ENCODE measurements at regions not wholly inside any gene's neighbourhood (a gene's known extent, or its start where the extent isn't known, plus 50 kb on each side); places are given as distances from the start of the nearest gene placed in this dataset.

- no peak overlapping the region for H3K4me3 ChIP-seq
- no peak for DNase-seq (ENCODE audit: low spot score)
- peak overlapping the region; percentile 51 to 94 for H3K27ac ChIP-seq
- TF ChIP-seq CTCF (IDR thresholded peaks at IDR 0.05), result no peak
Observed at GRCh38 chr13:97724450-97724849, 229.0 kb upstream of the IPO5 start.

GRCh38 chr13:97726664-97727280, 226.7 kb upstream of the IPO5 start:
- no peak for DNase-seq (ENCODE audit: low spot score)
- no peak for TF ChIP-seq CTCF (IDR thresholded peaks at IDR 0.05)
- peak overlapping the region; percentile 44 for H3K4me3 ChIP-seq
- H3K27ac ChIP-seq, result peak overlapping the region; percentile 67 to 94

GRCh38 chr13:97727991-97728390, 225.5 kb upstream of the IPO5 start:
- Histone ChIP-seq H3K27ac (peak overlapping the region; percentile 67 to 94), H3K4me3 (no peak overlapping the region)
- TF ChIP-seq CTCF (IDR thresholded peaks at IDR 0.05), result no peak
- no peak for DNase-seq (ENCODE audit: low spot score)

GRCh38 chr13:97736436-97736835, 217.0 kb upstream of the IPO5 start:
- no peak for DNase-seq (ENCODE audit: low spot score)
- Histone ChIP-seq H3K4me3 (no peak overlapping the region), H3K27ac (no peak overlapping the region)
- TF ChIP-seq CTCF (IDR thresholded peaks at IDR 0.05), result no peak

- no peak overlapping the region for H3K4me3 ChIP-seq
- DNase-seq (ENCODE audit: low spot score), result no peak
- TF ChIP-seq CTCF (IDR thresholded peaks at IDR 0.05), result no peak
- no peak overlapping the region for H3K27ac ChIP-seq
Observed at GRCh38 chr13:97742084-97742483, 211.4 kb upstream of the IPO5 start.

GRCh38 chr13:97743938-97744337, 209.5 kb upstream of the IPO5 start:
- H3K27ac ChIP-seq, result peak overlapping the region in 1 of 2 donors; percentile 35
- H3K4me3 ChIP-seq, result no peak overlapping the region
- no peak for TF ChIP-seq CTCF (IDR thresholded peaks at IDR 0.05)
- no peak for DNase-seq (ENCODE audit: low spot score)

GRCh38 chr13:97746649-97747048, 206.8 kb upstream of the IPO5 start:
- TF ChIP-seq CTCF (IDR thresholded peaks at IDR 0.05), result no peak
- no peak for DNase-seq (ENCODE audit: low spot score)
- Histone ChIP-seq H3K4me3 (no peak overlapping the region), H3K27ac (no peak overlapping the region)
